ENCODE measurements at regions not wholly inside any gene's neighbourhood (a gene's known extent, or its start where the extent isn't known, plus 50 kb on each side); places are given as distances from the start of the nearest gene placed in this dataset.

DNA sequence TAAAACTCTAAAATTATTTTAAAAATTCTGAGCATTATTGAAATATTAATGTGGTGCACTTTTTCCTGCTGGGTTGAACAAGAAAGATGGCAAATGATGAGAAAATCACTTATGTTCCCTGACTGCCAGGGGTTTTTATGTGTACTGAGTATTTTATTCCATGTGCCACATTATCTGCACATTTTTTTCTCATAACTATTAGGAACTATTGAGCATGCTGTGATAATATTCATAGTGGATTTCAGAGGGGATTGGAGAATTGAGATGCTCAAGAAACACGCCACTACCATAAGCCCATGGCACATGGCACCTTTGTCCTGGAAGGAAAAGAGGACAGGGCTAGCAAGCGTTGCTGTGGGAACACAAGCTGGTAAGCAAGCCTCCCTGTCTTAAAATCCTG lies 478.5 kb upstream of the GYPC start:
- no peak overlapping the region for H2AK5ac ChIP-seq (ENCODE audit: low read depth, low read length)
- H2BK5ac ChIP-seq (ENCODE audit: low read depth, low read length, poor library complexity, severe bottlenecking) = no peak overlapping the region
- no CpG with 5 or more reads among the region's 2 CpGs for WGBS, 2 experiments (ENCODE audit: extremely low coverage in 2 of 2, insufficient read length in 1 of 2)
- intact Hi-C loops (cut with micrococcal nuclease) = no loop called here
- H4K20me1 ChIP-seq (ENCODE audit: insufficient read depth, low read length) = no peaks in the 10 kb centered on the region
- no peak overlapping the region for H4K8ac ChIP-seq (ENCODE audit: low read depth in 2 of 2, low read length in 2 of 2)
- peaks cover 9% of the 10 kb centered on the region; the same call in 1 of the 2 replicates for H3K9me3 ChIP-seq (ENCODE audit: control insufficient read depth, insufficient read depth, low read length)
- H3K14ac ChIP-seq (replicated peaks; ENCODE audit: low read depth, low read length) = no peak overlapping the region
- H2BK20ac ChIP-seq (ENCODE audit: low read depth, low read length) = no peak overlapping the region
- DNase-seq (no peak), ATAC-seq (ENCODE audit: low read depth) (no peak)
- no peak overlapping the region for H3K9ac ChIP-seq (ENCODE audit: low read depth, low read length)
- H4K5ac ChIP-seq (ENCODE audit: low read depth, low read length) = no peak overlapping the region
- no peak overlapping the region for H3K4me2 ChIP-seq (ENCODE audit: low read depth, low read length)
- no peak overlapping the region for H2BK15ac ChIP-seq (ENCODE audit: low read depth, low read length)
- dilution Hi-C loops (cut with HindIII; ENCODE audit: low sequenced_read_pairs, unreplicated experiment) = no loop called here
- no peaks in the 10 kb centered on the region for H3K79me1 ChIP-seq (ENCODE audit: low read depth in 1 of 2, low read length in 2 of 2)
- H3K23ac ChIP-seq (ENCODE audit: low read depth, low read length) = no peak overlapping the region
- no peaks in the 10 kb centered on the region for H3K27me3 ChIP-seq (ENCODE audit: control insufficient read depth, insufficient read depth, low read length)
- no peak overlapping the region for H3K4ac ChIP-seq (ENCODE audit: low read depth, low read length)
- no peak overlapping the region for H3K56ac ChIP-seq (ENCODE audit: extremely low read depth, insufficient read depth, low read length)
- no peaks in the 10 kb centered on the region for H3K36me3 ChIP-seq (ENCODE audit: control insufficient read depth, insufficient read depth, low read length)
- H2AK9ac ChIP-seq (replicated peaks; ENCODE audit: low read depth, low read length, poor library complexity) = no peak overlapping the region
- no peak overlapping the region for H3K4me3 ChIP-seq (ENCODE audit: insufficient read depth, low read depth, low read length)
- no peaks in the 10 kb centered on the region for H3K4me1 ChIP-seq (ENCODE audit: control insufficient read depth, insufficient read depth, low read length)
- no peak overlapping the region for H2AFZ ChIP-seq (replicated peaks; ENCODE audit: low read length, poor library complexity)
- H3K27ac ChIP-seq (ENCODE audit: insufficient read depth, low read length) = no peak overlapping the region
- no peaks in the 10 kb centered on the region for H3K9me1 ChIP-seq (ENCODE audit: insufficient read depth, low read length)
- no TSS peak for BruUV-seq (replicated peaks)
- ChIA-PET POLR2A (ENCODE audit: unreplicated experiment) (no interaction called here), CTCF (no interaction called here)
- TF ChIP-seq MAFK (IDR thresholded peaks at IDR 0.05; ENCODE audit: low read depth, low read length) = no peak
- TF ChIP-seq SMC3 (IDR thresholded peaks at IDR 0.05; ENCODE audit: low read depth, low read length) = no peak
- TF ChIP-seq RCOR1 (IDR thresholded peaks at IDR 0.05; ENCODE audit: insufficient replicate concordance, low read length) = no peak
- no peak for TF ChIP-seq MXI1 (IDR thresholded peaks at IDR 0.05; ENCODE audit: borderline replicate concordance, low read depth, low read length)
- TF ChIP-seq POLR2A (IDR thresholded peaks at IDR 0.05; ENCODE audit: low read depth, low read length) = no peak
- H4K91ac ChIP-seq (ENCODE audit: insufficient read depth, low read depth, low read length) = no peak overlapping the region
- no peak overlapping the region for H3K18ac ChIP-seq (ENCODE audit: low read depth, low read length)
- H2BK120ac ChIP-seq (ENCODE audit: low read depth, low read length) = no peak overlapping the region
- in situ Hi-C loops (cut with MboI; ENCODE audit: low sequenced_read_pairs) = no loop called here

Measured in IMR-90 (cell line).